ENCODE measurements at regions not wholly inside any gene's neighbourhood (a gene's known extent, or its start where the extent isn't known, plus 50 kb on each side); places are given as distances from the start of the nearest gene placed in this dataset.

- no peak overlapping the region for H3K4me3 ChIP-seq (ENCODE audit: low read depth, low read length)
- no peak for TF ChIP-seq CTCF (IDR thresholded peaks at IDR 0.05; ENCODE audit: low read depth, low read length)
These were observed 326.6 kb downstream of the THBS2 start for GRCh38 chr6:168927026-168927425.

GRCh38 chr6:168926306-168926705 lies 327.3 kb downstream of the THBS2 start:
- no peak overlapping the region for H3K4me3 ChIP-seq (ENCODE audit: low read depth, low read length)
- TF ChIP-seq CTCF (IDR thresholded peaks at IDR 0.05; ENCODE audit: low read depth, low read length), result no peak

GRCh38 chr6:168925671-168926070 lies 328.0 kb downstream of the THBS2 start:
- no peak for TF ChIP-seq CTCF (IDR thresholded peaks at IDR 0.05; ENCODE audit: low read depth, low read length)
- no peak overlapping the region for H3K4me3 ChIP-seq (ENCODE audit: low read depth, low read length)

GRCh38 chr6:168923171-168923570 lies 330.5 kb downstream of the THBS2 start:
- no peak for TF ChIP-seq CTCF (IDR thresholded peaks at IDR 0.05; ENCODE audit: low read depth, low read length)

GRCh38 chr6:168922436-168922835 lies 331.2 kb downstream of the THBS2 start:
- no peak for TF ChIP-seq CTCF (IDR thresholded peaks at IDR 0.05; ENCODE audit: low read depth, low read length)
- H3K4me3 ChIP-seq (ENCODE audit: low read depth, low read length), result no peak overlapping the region

More at GRCh38 chr6:168923171-168923570, 330.5 kb downstream of the THBS2 start:
- H3K4me3 ChIP-seq (ENCODE audit: low read depth, low read length), result no peak overlapping the region

- H3K4me3 ChIP-seq (ENCODE audit: low read depth, low read length), result no peak overlapping the region
- no peak for TF ChIP-seq CTCF (IDR thresholded peaks at IDR 0.05; ENCODE audit: low read depth, low read length)
These were observed 333.4 kb downstream of the THBS2 start for GRCh38 chr6:168920289-168920688.

- no peak overlapping the region for H3K4me3 ChIP-seq (ENCODE audit: low read depth, low read length)
- no peak for TF ChIP-seq CTCF (IDR thresholded peaks at IDR 0.05; ENCODE audit: low read depth, low read length)
These were observed 334.0 kb downstream of the THBS2 start for GRCh38 chr6:168919470-168920179.
